Endodermal cell (in vitro differentiated cells): ENCODE measurements at regions not wholly inside any gene's neighbourhood (a gene's known extent, or its start where the extent isn't known, plus 50 kb on each side); places are given as distances from the start of the nearest gene placed in this dataset.

Experiments used
- DNase-seq: peaks from one replicate; pipeline ENCODE4 v3.0.0-alpha.2; 2017
- H3K27ac ChIP-seq: 2 replicates; pipeline ENCODE4 v1.5.1; 2013; ENCODE audit warnings: mild to moderate bottlenecking, low read depth, low read length, moderate library complexity
- H3K27me3 ChIP-seq: 2 replicates; pipeline ENCODE4 v1.6.1; 2013; ENCODE audit warnings: mild to moderate bottlenecking, low read length, moderate library complexity; ENCODE audit not compliant: insufficient read depth, control insufficient read depth, poor library complexity, severe bottlenecking
- H3K36me3 ChIP-seq: 2 replicates; pipeline ENCODE4 v1.7.0; 2013; ENCODE audit warnings: mild to moderate bottlenecking, low read length, moderate library complexity; ENCODE audit not compliant: control insufficient read depth, insufficient read depth
- H3K4me1 ChIP-seq: one replicate; pipeline ENCODE4 v1.7.0; 2013; ENCODE audit warnings: low read length; ENCODE audit not compliant: control insufficient read depth, insufficient read depth
- H3K4me3 ChIP-seq: 2 replicates; pipeline ENCODE4 v1.5.1; 2013; ENCODE audit warnings: mild to moderate bottlenecking, low read length, moderate library complexity
- H3K9ac ChIP-seq: 2 replicates; pipeline ENCODE4 v1.6.1; 2013; ENCODE audit warnings: mild to moderate bottlenecking, low read length, moderate library complexity; ENCODE audit not compliant: poor library complexity, severe bottlenecking; ENCODE audit errors: extremely low read depth
- H3K9me3 ChIP-seq: 2 replicates; pipeline ENCODE4 v1.6.1; 2013; ENCODE audit warnings: mild to moderate bottlenecking, low read length, moderate library complexity; ENCODE audit not compliant: control insufficient read depth
- H3K27ac Mint-ChIP-seq: 2 replicates; pipeline ENCODE4 v1.8.0; 2020; ENCODE audit warnings: mixed read lengths
- H3K27me3 Mint-ChIP-seq: 2 replicates; pipeline ENCODE4 v1.8.0; 2021; ENCODE audit warnings: mild to moderate bottlenecking, mixed read lengths; ENCODE audit not compliant: insufficient read depth
- H3K36me3 Mint-ChIP-seq: 2 replicates; pipeline ENCODE4 v1.8.0; 2020; ENCODE audit warnings: low read depth, mixed read lengths
- H3K4me1 Mint-ChIP-seq: 2 replicates; pipeline ENCODE4 v1.8.0; 2020; ENCODE audit warnings: mixed read lengths
- H3K4me3 Mint-ChIP-seq: 2 replicates; pipeline ENCODE4 v1.8.0; 2020; ENCODE audit warnings: mild to moderate bottlenecking, moderate library complexity, mixed read lengths
- H3K9me3 Mint-ChIP-seq: 2 replicates; pipeline ENCODE4 v1.8.0; 2020; ENCODE audit warnings: mild to moderate bottlenecking, mixed read lengths
- WGBS, 2 experiments: methylation state at CpG; one replicate each; pipeline versions ENCODE4 v1.1.5 to v1.1.7; 2013; ENCODE audit warnings: missing lambda C conversion rate in 2 of 2, mixed read lengths in 1 of 2; ENCODE audit not compliant: insufficient coverage in 1 of 2, insufficient read length in 1 of 2; 5-methylcytosine and 5-hydroxymethylcytosine counted together
- TF ChIP-seq, protein P1 (sequence below): fragments of 200-600 bp; sonication (generic); conservative IDR thresholded peaks from 2 replicates; pipeline ENCODE4 v1.5.0; 2021; ENCODE audit warnings: antibody characterized with exemption, mild to moderate bottlenecking

DNA sequence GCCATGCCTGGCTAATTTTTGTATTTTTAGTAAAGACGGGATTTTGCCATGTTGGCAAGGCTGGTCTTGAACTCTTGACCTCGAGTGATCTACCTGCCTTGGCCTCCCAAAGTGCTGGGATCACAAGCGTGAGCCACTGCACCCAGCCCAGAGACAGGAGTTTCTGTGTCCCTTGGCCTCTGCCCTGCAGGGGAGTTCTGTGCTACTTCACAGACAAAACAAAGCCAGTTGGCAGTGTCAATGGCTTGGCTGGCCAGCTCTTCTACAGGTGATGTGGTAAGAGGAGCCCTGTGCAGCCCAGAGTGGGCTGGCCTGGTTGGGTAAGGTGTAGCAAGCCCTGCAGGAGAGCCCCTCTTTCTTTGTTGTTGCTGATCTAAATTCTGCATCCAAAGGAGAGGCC, 60.5 kb upstream of the SHISAL1 start:
- Mint-ChIP-seq H3K27me3 (peaks cover 2% of the 10 kb centered on the region), H3K9me3 (peaks cover 22% of the 10 kb centered on the region), H3K4me1 (no peaks in the 10 kb centered on the region), H3K36me3 (no peaks in the 10 kb centered on the region), H3K4me3 (no peak overlapping the region), H3K27ac (no peak overlapping the region)
- DNase-seq, result peak; percentile 7
- no peak overlapping the region for H3K27ac ChIP-seq
- H3K27me3 ChIP-seq, result no peaks in the 10 kb centered on the region
- peaks cover 12% of the 10 kb centered on the region for H3K9me3 ChIP-seq
- no peaks in the 10 kb centered on the region for H3K36me3 ChIP-seq
- no peaks in the 10 kb centered on the region for H3K4me1 ChIP-seq
- no peak overlapping the region for H3K4me3 ChIP-seq
- H3K9ac ChIP-seq, result no peak overlapping the region
- WGBS, 2 experiments, result 88 to 95% methylated on average over 3 of the region's 3 CpGs
- TF ChIP-seq, protein P1, sequence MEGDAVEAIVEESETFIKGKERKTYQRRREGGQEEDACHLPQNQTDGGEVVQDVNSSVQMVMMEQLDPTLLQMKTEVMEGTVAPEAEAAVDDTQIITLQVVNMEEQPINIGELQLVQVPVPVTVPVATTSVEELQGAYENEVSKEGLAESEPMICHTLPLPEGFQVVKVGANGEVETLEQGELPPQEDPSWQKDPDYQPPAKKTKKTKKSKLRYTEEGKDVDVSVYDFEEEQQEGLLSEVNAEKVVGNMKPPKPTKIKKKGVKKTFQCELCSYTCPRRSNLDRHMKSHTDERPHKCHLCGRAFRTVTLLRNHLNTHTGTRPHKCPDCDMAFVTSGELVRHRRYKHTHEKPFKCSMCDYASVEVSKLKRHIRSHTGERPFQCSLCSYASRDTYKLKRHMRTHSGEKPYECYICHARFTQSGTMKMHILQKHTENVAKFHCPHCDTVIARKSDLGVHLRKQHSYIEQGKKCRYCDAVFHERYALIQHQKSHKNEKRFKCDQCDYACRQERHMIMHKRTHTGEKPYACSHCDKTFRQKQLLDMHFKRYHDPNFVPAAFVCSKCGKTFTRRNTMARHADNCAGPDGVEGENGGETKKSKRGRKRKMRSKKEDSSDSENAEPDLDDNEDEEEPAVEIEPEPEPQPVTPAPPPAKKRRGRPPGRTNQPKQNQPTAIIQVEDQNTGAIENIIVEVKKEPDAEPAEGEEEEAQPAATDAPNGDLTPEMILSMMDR, result no peak

DNA sequence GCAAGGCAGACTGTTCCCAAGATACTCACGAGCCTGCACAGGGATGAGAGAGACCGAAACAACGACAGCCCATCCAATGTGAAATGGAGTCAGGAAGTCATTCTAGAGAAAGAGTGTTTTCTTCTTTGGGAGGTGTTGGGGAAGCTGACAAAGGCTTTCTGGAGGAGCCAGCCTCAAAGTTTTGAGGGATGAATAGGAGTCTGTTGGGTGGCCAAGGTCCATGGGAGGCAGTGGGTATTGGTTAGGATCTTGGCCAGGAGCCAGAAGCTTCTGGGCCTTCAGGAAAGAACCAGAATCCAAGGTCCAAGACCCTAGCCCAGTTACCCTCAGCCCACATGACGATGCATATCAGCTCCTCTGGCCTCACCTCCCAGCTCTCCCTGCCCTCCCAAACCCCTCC, 59.9 kb upstream of the SHISAL1 start:
- Histone ChIP-seq H3K4me1 (no peaks in the 10 kb centered on the region), H3K36me3 (no peaks in the 10 kb centered on the region), H3K27ac (no peak overlapping the region), H3K9ac (no peak overlapping the region), H3K4me3 (no peak overlapping the region), H3K9me3 (peaks cover 12% of the 10 kb centered on the region), H3K27me3 (no peaks in the 10 kb centered on the region)
- no peaks in the 10 kb centered on the region for H3K4me1 Mint-ChIP-seq
- H3K27me3 Mint-ChIP-seq, result peaks cover 2% of the 10 kb centered on the region
- 91 to 95% methylated on average over 3 of the region's 4 CpGs for WGBS, 2 experiments
- no peak for DNase-seq
- TF ChIP-seq, protein P1, result no peak
- H3K27ac Mint-ChIP-seq, result no peak overlapping the region
- H3K36me3 Mint-ChIP-seq, result no peaks in the 10 kb centered on the region
- no peak overlapping the region for H3K4me3 Mint-ChIP-seq
- H3K9me3 Mint-ChIP-seq, result peaks cover 18% of the 10 kb centered on the region

DNA sequence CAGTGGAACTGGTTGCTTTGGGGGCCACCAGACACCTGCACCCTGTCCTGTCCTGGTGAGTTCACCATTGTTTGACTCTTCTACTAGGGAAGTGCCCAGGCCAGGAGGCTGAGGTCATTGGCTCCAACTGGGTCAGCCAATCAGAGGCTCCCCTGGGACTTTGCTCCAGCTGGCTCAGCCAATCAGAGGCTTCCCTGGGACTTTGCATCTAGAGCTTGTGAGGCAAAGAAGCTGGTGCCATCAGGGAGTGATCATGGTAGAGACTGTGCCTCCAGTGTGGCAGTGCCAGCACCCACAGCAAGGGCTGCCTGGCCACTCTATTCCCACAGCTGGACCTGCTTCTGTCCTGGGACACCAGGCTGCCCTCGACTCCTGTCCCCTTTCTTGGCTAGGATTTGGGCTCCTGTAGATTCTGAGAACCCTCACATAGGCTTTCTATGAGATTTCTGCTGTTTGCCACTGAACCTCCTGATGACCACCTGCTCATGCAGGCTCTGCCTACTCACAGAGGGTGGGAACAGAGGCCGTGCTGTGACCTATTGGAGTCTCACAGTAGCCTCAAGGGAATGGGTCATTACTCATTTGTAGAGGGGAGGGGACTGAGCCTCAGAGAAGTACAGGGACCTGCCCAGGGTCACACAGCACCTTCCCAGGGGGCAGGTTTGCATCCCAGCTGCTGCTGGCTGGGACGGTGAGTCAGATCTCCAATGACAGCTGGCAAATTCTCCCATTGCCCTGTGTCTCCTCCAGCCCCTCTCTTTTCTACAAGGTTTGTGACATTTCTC, 59.2 kb upstream of the SHISAL1 start:
- no peaks in the 10 kb centered on the region for H3K27me3 ChIP-seq
- Mint-ChIP-seq H3K36me3 (no peaks in the 10 kb centered on the region), H3K4me3 (no peak overlapping the region), H3K27me3 (peaks cover 2% of the 10 kb centered on the region), H3K4me1 (no peaks in the 10 kb centered on the region), H3K9me3 (peaks cover 17% of the 10 kb centered on the region), H3K27ac (no peak overlapping the region)
- no peak overlapping the region for H3K4me3 ChIP-seq
- H3K9me3 ChIP-seq, result peaks cover 12% of the 10 kb centered on the region
- WGBS, 2 experiments, result 79 to 88% methylated on average over 2 to 3 of the region's 3 CpGs
- H3K4me1 ChIP-seq, result no peaks in the 10 kb centered on the region
- no peak overlapping the region for H3K9ac ChIP-seq
- TF ChIP-seq, protein P1, result no peak
- DNase-seq, result peak; percentile 32
- H3K36me3 ChIP-seq, result no peaks in the 10 kb centered on the region
- H3K27ac ChIP-seq, result no peak overlapping the region
